Fibroblast of mammary gland (primary cell): ENCODE measurements at regions not wholly inside any gene's neighbourhood (a gene's known extent, or its start where the extent isn't known, plus 50 kb on each side); places are given as distances from the start of the nearest gene placed in this dataset.
A peak's percentile ranks its signal among the peaks of the same experiment; 100 is the strongest.

Source experiments
- DNase-seq: peaks from one replicate; pipeline ENCODE4 v3.0.0-alpha.2; 2010; ENCODE audit warnings: low read depth
- H3K4me3 ChIP-seq: 2 replicates; pipeline ENCODE4 v1.5.1; 2011; ENCODE audit warnings: low read depth, mild to moderate bottlenecking, low read length, moderate library complexity; ENCODE audit not compliant: control insufficient read depth
- CTCF ChIP-seq: conservative IDR thresholded peaks from 2 replicates; pipeline ENCODE4 v1.5.1; 2011; ENCODE audit warnings: low read depth, low read length, inconsistent platforms; ENCODE audit not compliant: control insufficient read depth, insufficient read depth

- TF ChIP-seq CTCF: peak; percentile 6
- DNase-seq: no peak
- H3K4me3 ChIP-seq: no peak overlapping the region
Measured at GRCh38 chr19:28731577-28731976, 481.4 kb downstream of the UQCRFS1 start.

- DNase-seq: no peak
- no peak overlapping the region for H3K4me3 ChIP-seq
- no peak for TF ChIP-seq CTCF
Measured at GRCh38 chr19:28730791-28731512, 482.0 kb downstream of the UQCRFS1 start.

GRCh38 chr19:28727480-28728159 is 485.3 kb downstream of the UQCRFS1 start:
- peak; percentile 7 for DNase-seq
- TF ChIP-seq CTCF: no peak
- no peak overlapping the region for H3K4me3 ChIP-seq

- no peak for DNase-seq
- TF ChIP-seq CTCF: no peak
- H3K4me3 ChIP-seq: no peak overlapping the region
Measured at GRCh38 chr19:28726533-28727479, 486.1 kb downstream of the UQCRFS1 start.

- DNase-seq: no peak
- no peak overlapping the region for H3K4me3 ChIP-seq
- TF ChIP-seq CTCF: no peak
Measured at GRCh38 chr19:28718909-28719308, 494.0 kb downstream of the UQCRFS1 start.

- H3K4me3 ChIP-seq: no peak overlapping the region
- no peak for DNase-seq
- no peak for TF ChIP-seq CTCF
Measured at GRCh38 chr19:28715157-28715556, 497.8 kb downstream of the UQCRFS1 start.
